ENCODE measurements at regions not wholly inside any gene's neighbourhood (a gene's known extent, or its start where the extent isn't known, plus 50 kb on each side); places are given as distances from the start of the nearest gene placed in this dataset.

- Histone ChIP-seq H3K27me3 (ENCODE audit: insufficient read depth, low read length) (no peaks in the 10 kb centered on the region), H3K4me2 (ENCODE audit: low read length) (no peak overlapping the region), H3K4me1 (ENCODE audit: insufficient read depth, low read length) (no peaks in the 10 kb centered on the region), H3K79me2 (ENCODE audit: insufficient read depth, low read length) (no peaks in the 10 kb centered on the region), H3K4me3 (ENCODE audit: insufficient read depth, low read depth, low read length) (no peak overlapping the region), H3K36me3 (ENCODE audit: insufficient read depth, low read length) (no peaks in the 10 kb centered on the region), H2AFZ (ENCODE audit: low read depth, low read length) (no peak overlapping the region), H4K20me1 (ENCODE audit: insufficient read depth, low read length) (no peaks in the 10 kb centered on the region), H3K9ac (ENCODE audit: low read length) (no peak overlapping the region), H3K27ac (ENCODE audit: low read depth, low read length) (no peak overlapping the region), H3K9me3 (ENCODE audit: insufficient read depth, low read depth, low read length) (no peaks in the 10 kb centered on the region)
- H3K27me3 Mint-ChIP-seq (ENCODE audit: low read depth, unreplicated experiment): no peaks in the 10 kb centered on the region
- no peaks in the 10 kb centered on the region for H3K36me3 Mint-ChIP-seq (ENCODE audit: low read depth, unreplicated experiment)
- FAIRE-seq: no peak
- H3K27ac Mint-ChIP-seq (ENCODE audit: unreplicated experiment): no peak overlapping the region
- no peak overlapping the region for H3K4me3 Mint-ChIP-seq (ENCODE audit: unreplicated experiment)
- H3K4me1 Mint-ChIP-seq (ENCODE audit: low read depth, unreplicated experiment): no peaks in the 10 kb centered on the region
- no peaks in the 10 kb centered on the region for H3K9me3 Mint-ChIP-seq (ENCODE audit: unreplicated experiment)
- TF ChIP-seq EZH2 (IDR thresholded peaks at IDR 0.05; ENCODE audit: insufficient read depth, low read length) (no peak), CTCF (IDR thresholded peaks at IDR 0.05; ENCODE audit: insufficient read depth, low read depth, low read length) (no peak)
- DNase-seq (ENCODE audit: low read depth): no peak
Measured at GRCh38 chr5:76016258-76016657, 66.9 kb upstream of the SV2C start.

- Mint-ChIP-seq H3K4me3 (ENCODE audit: unreplicated experiment) (no peak overlapping the region), H3K36me3 (ENCODE audit: low read depth, unreplicated experiment) (no peaks in the 10 kb centered on the region), H3K27me3 (ENCODE audit: low read depth, unreplicated experiment) (no peaks in the 10 kb centered on the region), H3K27ac (ENCODE audit: unreplicated experiment) (no peak overlapping the region), H3K4me1 (ENCODE audit: low read depth, unreplicated experiment) (no peaks in the 10 kb centered on the region), H3K9me3 (ENCODE audit: unreplicated experiment) (no peaks in the 10 kb centered on the region)
- FAIRE-seq: no peak
- Histone ChIP-seq H4K20me1 (ENCODE audit: insufficient read depth, low read length) (no peaks in the 10 kb centered on the region), H3K4me2 (ENCODE audit: low read length) (no peak overlapping the region), H3K4me3 (ENCODE audit: insufficient read depth, low read depth, low read length) (no peak overlapping the region), H3K4me1 (ENCODE audit: insufficient read depth, low read length) (no peaks in the 10 kb centered on the region), H3K9ac (ENCODE audit: low read length) (no peak overlapping the region), H3K79me2 (ENCODE audit: insufficient read depth, low read length) (no peaks in the 10 kb centered on the region), H3K27ac (ENCODE audit: low read depth, low read length) (no peak overlapping the region), H3K27me3 (ENCODE audit: insufficient read depth, low read length) (no peaks in the 10 kb centered on the region), H3K9me3 (ENCODE audit: insufficient read depth, low read depth, low read length) (no peaks in the 10 kb centered on the region), H3K36me3 (ENCODE audit: insufficient read depth, low read length) (no peaks in the 10 kb centered on the region), H2AFZ (ENCODE audit: low read depth, low read length) (no peak overlapping the region)
- DNase-seq (ENCODE audit: low read depth): no peak
- TF ChIP-seq CTCF (IDR thresholded peaks at IDR 0.05; ENCODE audit: insufficient read depth, low read depth, low read length) (no peak), EZH2 (IDR thresholded peaks at IDR 0.05; ENCODE audit: insufficient read depth, low read length) (no peak)
Measured at GRCh38 chr5:76014005-76014404, 69.2 kb upstream of the SV2C start.

- no peaks in the 10 kb centered on the region for H3K27me3 ChIP-seq (ENCODE audit: insufficient read depth, low read length)
Measured at GRCh38 chr5:76007904-76008303, 75.3 kb upstream of the SV2C start.

More at GRCh38 chr5:76007904-76008303, 75.3 kb upstream of the SV2C start:
- TF ChIP-seq EZH2 (IDR thresholded peaks at IDR 0.05; ENCODE audit: insufficient read depth, low read length) (no peak), CTCF (IDR thresholded peaks at IDR 0.05; ENCODE audit: insufficient read depth, low read depth, low read length) (no peak)
- no peaks in the 10 kb centered on the region for H3K36me3 Mint-ChIP-seq (ENCODE audit: low read depth, unreplicated experiment)
- Histone ChIP-seq H3K27ac (ENCODE audit: low read depth, low read length) (no peak overlapping the region), H3K36me3 (ENCODE audit: insufficient read depth, low read length) (no peaks in the 10 kb centered on the region), H3K4me2 (ENCODE audit: low read length) (no peak overlapping the region), H4K20me1 (ENCODE audit: insufficient read depth, low read length) (no peaks in the 10 kb centered on the region), H2AFZ (ENCODE audit: low read depth, low read length) (no peak overlapping the region), H3K9me3 (ENCODE audit: insufficient read depth, low read depth, low read length) (no peaks in the 10 kb centered on the region), H3K4me1 (ENCODE audit: insufficient read depth, low read length) (no peaks in the 10 kb centered on the region), H3K4me3 (ENCODE audit: insufficient read depth, low read depth, low read length) (no peak overlapping the region), H3K9ac (ENCODE audit: low read length) (no peak overlapping the region), H3K79me2 (ENCODE audit: insufficient read depth, low read length) (no peaks in the 10 kb centered on the region)
- H3K27ac Mint-ChIP-seq (ENCODE audit: unreplicated experiment): no peak overlapping the region
- no peak overlapping the region for H3K4me3 Mint-ChIP-seq (ENCODE audit: unreplicated experiment)
- no peak for DNase-seq (ENCODE audit: low read depth)
- no peak for FAIRE-seq
- H3K9me3 Mint-ChIP-seq (ENCODE audit: unreplicated experiment): no peaks in the 10 kb centered on the region
- peaks cover 6% of the 10 kb centered on the region for H3K4me1 Mint-ChIP-seq (ENCODE audit: low read depth, unreplicated experiment)
- H3K27me3 Mint-ChIP-seq (ENCODE audit: low read depth, unreplicated experiment): peaks cover 6% of the 10 kb centered on the region
